ENCODE measurements at regions not wholly inside any gene's neighbourhood (a gene's known extent, or its start where the extent isn't known, plus 50 kb on each side); places are given as distances from the start of the nearest gene placed in this dataset.

- Histone ChIP-seq H3K4me1 (ENCODE audit: control insufficient read depth, insufficient read depth, low read length) (no peaks in the 10 kb centered on the region), H3K36me3 (ENCODE audit: control insufficient read depth, insufficient read depth, low read length) (no peaks in the 10 kb centered on the region), H3K9me3 (ENCODE audit: control insufficient read depth, insufficient read depth, low read length) (no peaks in the 10 kb centered on the region), H3K27ac (ENCODE audit: low read length) (no peak overlapping the region), H3K27me3 (ENCODE audit: control insufficient read depth, insufficient read depth, low read length) (no peaks in the 10 kb centered on the region), H3K4me3 (ENCODE audit: low read length) (no peak overlapping the region)
- Mint-ChIP-seq H3K4me3 (no peak overlapping the region), H3K27ac (no peak overlapping the region), H3K27me3 (ENCODE audit: low read depth in 2 of 2) (no peaks in the 10 kb centered on the region), H3K4me1 (no peaks in the 10 kb centered on the region), H3K9me3 (peaks cover 0 to 4% of the 10 kb centered on the region in 2 donors), H3K36me3 (no peaks in the 10 kb centered on the region)
- TF ChIP-seq, protein P1, sequence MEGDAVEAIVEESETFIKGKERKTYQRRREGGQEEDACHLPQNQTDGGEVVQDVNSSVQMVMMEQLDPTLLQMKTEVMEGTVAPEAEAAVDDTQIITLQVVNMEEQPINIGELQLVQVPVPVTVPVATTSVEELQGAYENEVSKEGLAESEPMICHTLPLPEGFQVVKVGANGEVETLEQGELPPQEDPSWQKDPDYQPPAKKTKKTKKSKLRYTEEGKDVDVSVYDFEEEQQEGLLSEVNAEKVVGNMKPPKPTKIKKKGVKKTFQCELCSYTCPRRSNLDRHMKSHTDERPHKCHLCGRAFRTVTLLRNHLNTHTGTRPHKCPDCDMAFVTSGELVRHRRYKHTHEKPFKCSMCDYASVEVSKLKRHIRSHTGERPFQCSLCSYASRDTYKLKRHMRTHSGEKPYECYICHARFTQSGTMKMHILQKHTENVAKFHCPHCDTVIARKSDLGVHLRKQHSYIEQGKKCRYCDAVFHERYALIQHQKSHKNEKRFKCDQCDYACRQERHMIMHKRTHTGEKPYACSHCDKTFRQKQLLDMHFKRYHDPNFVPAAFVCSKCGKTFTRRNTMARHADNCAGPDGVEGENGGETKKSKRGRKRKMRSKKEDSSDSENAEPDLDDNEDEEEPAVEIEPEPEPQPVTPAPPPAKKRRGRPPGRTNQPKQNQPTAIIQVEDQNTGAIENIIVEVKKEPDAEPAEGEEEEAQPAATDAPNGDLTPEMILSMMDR (IDR thresholded peaks at IDR 0.05), result no peak
- 81% methylated on average over 2 of the region's 2 CpGs for WGBS (ENCODE audit: insufficient coverage)
- ATAC-seq (no peak), DNase-seq (no peak)
- intact Hi-C loops (cut with micrococcal nuclease), result no loop called here
Measured at GRCh38 chr5:7250004-7250403, 145.9 kb upstream of the ADCY2 start.

GRCh38 chr5:7250611-7251010, 145.3 kb upstream of the ADCY2 start:
- H3K27me3 ChIP-seq (ENCODE audit: control insufficient read depth, insufficient read depth, low read length), result no peaks in the 10 kb centered on the region
- Mint-ChIP-seq H3K4me1 (no peaks in the 10 kb centered on the region), H3K36me3 (no peaks in the 10 kb centered on the region), H3K27me3 (ENCODE audit: low read depth in 2 of 2) (no peaks in the 10 kb centered on the region), H3K4me3 (no peak overlapping the region), H3K27ac (no peak overlapping the region), H3K9me3 (peaks cover under 1 to 4% of the 10 kb centered on the region in 2 donors)
- no peaks in the 10 kb centered on the region for H3K9me3 ChIP-seq (ENCODE audit: control insufficient read depth, insufficient read depth, low read length)
- 86% methylated on average over 2 of the region's 3 CpGs for WGBS (ENCODE audit: insufficient coverage)
- no peaks in the 10 kb centered on the region for H3K36me3 ChIP-seq (ENCODE audit: control insufficient read depth, insufficient read depth, low read length)
- intact Hi-C loops (cut with micrococcal nuclease), result no loop called here
- DNase-seq, result no peak
- H3K4me1 ChIP-seq (ENCODE audit: control insufficient read depth, insufficient read depth, low read length), result no peaks in the 10 kb centered on the region
- ATAC-seq, result no peak
- no peak overlapping the region for H3K4me3 ChIP-seq (ENCODE audit: low read length)
- TF ChIP-seq, protein P1 (IDR thresholded peaks at IDR 0.05), result no peak
- H3K27ac ChIP-seq (ENCODE audit: low read length), result no peak overlapping the region

- no peaks in the 10 kb centered on the region for H3K9me3 ChIP-seq (ENCODE audit: control insufficient read depth, insufficient read depth, low read length)
- TF ChIP-seq, protein P1 (IDR thresholded peaks at IDR 0.05), result no peak
- no peak overlapping the region for H3K4me3 ChIP-seq (ENCODE audit: low read length)
- no peak overlapping the region for H3K27ac ChIP-seq (ENCODE audit: low read length)
- no peaks in the 10 kb centered on the region for H3K27me3 ChIP-seq (ENCODE audit: control insufficient read depth, insufficient read depth, low read length)
- H3K36me3 Mint-ChIP-seq, result no peaks in the 10 kb centered on the region
- no peak overlapping the region for H3K27ac Mint-ChIP-seq
- H3K4me1 ChIP-seq (ENCODE audit: control insufficient read depth, insufficient read depth, low read length), result no peaks in the 10 kb centered on the region
- no peak overlapping the region for H3K4me3 Mint-ChIP-seq
- WGBS (ENCODE audit: insufficient coverage), result 16% methylated on average over 3 of the region's 4 CpGs
- no peaks in the 10 kb centered on the region for H3K36me3 ChIP-seq (ENCODE audit: control insufficient read depth, insufficient read depth, low read length)
- peaks cover 2 to 6% of the 10 kb centered on the region in 2 donors for H3K9me3 Mint-ChIP-seq
- DNase-seq, result no peak
- no peaks in the 10 kb centered on the region for H3K4me1 Mint-ChIP-seq
- intact Hi-C loops (cut with micrococcal nuclease), result no loop called here
- H3K27me3 Mint-ChIP-seq (ENCODE audit: low read depth in 2 of 2), result no peaks in the 10 kb centered on the region
- no peak for ATAC-seq
Measured at GRCh38 chr5:7251132-7251531, 144.8 kb upstream of the ADCY2 start.

GRCh38 chr5:7261049-7261448, 134.9 kb upstream of the ADCY2 start:
- DNase-seq, result peak in 1 of 2 donors; percentile 7
- H3K4me1 Mint-ChIP-seq, result no peaks in the 10 kb centered on the region

More at GRCh38 chr5:7261049-7261448, 134.9 kb upstream of the ADCY2 start:
- H3K9me3 ChIP-seq (ENCODE audit: control insufficient read depth, insufficient read depth, low read length), result no peaks in the 10 kb centered on the region
- Mint-ChIP-seq H3K27me3 (ENCODE audit: low read depth in 2 of 2) (no peaks in the 10 kb centered on the region), H3K4me3 (no peak overlapping the region), H3K27ac (no peak overlapping the region), H3K9me3 (peaks cover 4 to 10% of the 10 kb centered on the region in 2 donors), H3K36me3 (no peaks in the 10 kb centered on the region)
- intact Hi-C loops (cut with micrococcal nuclease), result no loop called here
- H3K36me3 ChIP-seq (ENCODE audit: control insufficient read depth, insufficient read depth, low read length), result no peaks in the 10 kb centered on the region
- WGBS (ENCODE audit: insufficient coverage), result 45% methylated on average over 6 of the region's 6 CpGs
- H3K4me3 ChIP-seq (ENCODE audit: low read length), result no peak overlapping the region
- H3K27me3 ChIP-seq (ENCODE audit: control insufficient read depth, insufficient read depth, low read length), result no peaks in the 10 kb centered on the region
- TF ChIP-seq, protein P1 (IDR thresholded peaks at IDR 0.05), result no peak
- no peak for ATAC-seq
- no peaks in the 10 kb centered on the region for H3K4me1 ChIP-seq (ENCODE audit: control insufficient read depth, insufficient read depth, low read length)
- no peak overlapping the region for H3K27ac ChIP-seq (ENCODE audit: low read length)
